BLaER1 treated with 17β-estradiol and CSF1 and Interleukin-3, amounts not matched to agents 10 nM and 100 nM (cell line): ENCODE measurements at regions not wholly inside any gene's neighbourhood (a gene's known extent, or its start where the extent isn't known, plus 50 kb on each side); places are given as distances from the start of the nearest gene placed in this dataset.

Experiments used
- H3K27ac ChIP-seq, 11 experiments: shearing (Covaris generic); formaldehyde crosslinking; 2 replicates each; pipeline ENCODE4 v1.8.1; 2022
- H3K27me3 ChIP-seq, 11 experiments: shearing (Covaris generic); formaldehyde crosslinking; 2 replicates each; pipeline ENCODE4 v1.8.1; 2022
- H3K36me3 ChIP-seq, 11 experiments: shearing (Covaris generic); formaldehyde crosslinking; 2 replicates each; pipeline ENCODE4 v1.8.1; 2022
- H3K4me1 ChIP-seq, 10 experiments: shearing (Covaris generic); formaldehyde crosslinking; 2 replicates each; pipeline ENCODE4 v1.8.1; 2022
- H3K4me2 ChIP-seq, 11 experiments: shearing (Covaris generic); formaldehyde crosslinking; 2 replicates each; pipeline ENCODE4 v1.8.1; 2022
- H3K4me3 ChIP-seq, 10 experiments: shearing (Covaris generic); formaldehyde crosslinking; 2 replicates each; pipeline ENCODE4 v1.8.1; 2022
- H3K9ac ChIP-seq, 11 experiments: shearing (Covaris generic); formaldehyde crosslinking; 2 replicates each; pipeline ENCODE4 v1.8.1; 2022
- H3K9me3 ChIP-seq, 11 experiments: shearing (Covaris generic); formaldehyde crosslinking; replicated peaks in 1 of 11; 2 replicates each; pipeline ENCODE4 v1.8.1; 2022
- H4K20me1 ChIP-seq, 11 experiments: shearing (Covaris generic); formaldehyde crosslinking; 2 replicates each; pipeline ENCODE4 v1.8.1; 2022
- Cebpa-rat ChIP-seq, 11 experiments: shearing (Covaris generic); IDR thresholded peaks; 2 replicates each; pipeline ENCODE4 v1.8.1; 2022

DNA sequence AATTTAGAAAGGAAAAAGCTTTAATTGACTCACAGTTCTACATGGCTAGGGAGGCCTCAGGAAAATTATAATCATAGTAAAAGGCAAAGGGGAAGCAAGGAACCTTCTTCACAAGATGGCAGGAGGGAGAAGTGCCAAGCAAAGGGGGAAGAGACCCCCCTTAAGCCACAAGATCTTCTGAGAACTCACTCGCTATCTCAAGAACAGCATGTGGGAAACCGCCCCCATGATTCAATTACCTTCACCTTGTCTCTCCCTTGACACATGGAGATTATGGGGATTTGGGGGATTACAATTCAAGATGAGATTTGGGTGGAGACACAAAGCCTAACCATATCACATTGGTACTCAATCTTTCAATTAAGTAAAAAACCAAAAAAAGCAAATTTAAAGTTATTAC, 1778.7 kb upstream of the MIR17HG start:
- no peak overlapping the region for H3K4me2 ChIP-seq
- H3K27ac ChIP-seq, result no peak overlapping the region
- no peaks in the 10 kb centered on the region for H3K36me3 ChIP-seq
- no peaks in the 10 kb centered on the region for H3K4me1 ChIP-seq
- H3K4me3 ChIP-seq, result no peak overlapping the region
- peaks cover 3 to 17% (median 7%) of the 10 kb centered on the region in 11 experiments; a peak in 14 of 22 replicates for H3K9me3 ChIP-seq
- TF ChIP-seq Cebpa-rat (IDR thresholded peaks at IDR 0.05), result no peak
- no peak overlapping the region for H3K9ac ChIP-seq
- no peaks in the 10 kb centered on the region for H4K20me1 ChIP-seq
- H3K27me3 ChIP-seq, result no peaks in the 10 kb centered on the region

DNA sequence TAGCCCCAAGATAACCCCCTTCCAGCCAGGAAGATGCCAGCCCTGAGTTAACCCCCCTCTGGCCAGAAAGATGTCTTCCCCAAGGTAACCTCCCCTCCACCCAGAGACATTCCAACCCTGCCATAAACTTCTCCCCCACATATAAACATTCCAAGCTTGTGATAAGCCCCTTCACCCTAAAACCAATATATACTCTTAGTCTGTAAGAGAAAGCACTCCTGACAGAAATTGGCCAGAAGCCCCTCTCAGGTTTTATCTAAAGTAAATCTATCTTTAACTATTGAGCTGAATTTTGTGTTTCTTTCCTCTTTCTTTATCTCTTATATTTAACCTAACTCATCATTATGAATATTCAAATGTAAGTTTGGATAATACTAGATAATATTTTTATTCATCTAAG, 1775.8 kb upstream of the MIR17HG start:
- H3K9ac ChIP-seq, result no peak overlapping the region
- H4K20me1 ChIP-seq, result no peaks in the 10 kb centered on the region
- no peak overlapping the region for H3K27ac ChIP-seq
- no peak overlapping the region for H3K4me2 ChIP-seq
- no peaks in the 10 kb centered on the region for H3K4me1 ChIP-seq
- TF ChIP-seq Cebpa-rat (IDR thresholded peaks at IDR 0.05), result no peak
- no peaks in the 10 kb centered on the region for H3K27me3 ChIP-seq
- H3K36me3 ChIP-seq, result no peaks in the 10 kb centered on the region
- peaks cover 3 to 17% (median 7%) of the 10 kb centered on the region in 11 experiments; a peak in 14 of 22 replicates for H3K9me3 ChIP-seq
- H3K4me3 ChIP-seq, result no peak overlapping the region

DNA sequence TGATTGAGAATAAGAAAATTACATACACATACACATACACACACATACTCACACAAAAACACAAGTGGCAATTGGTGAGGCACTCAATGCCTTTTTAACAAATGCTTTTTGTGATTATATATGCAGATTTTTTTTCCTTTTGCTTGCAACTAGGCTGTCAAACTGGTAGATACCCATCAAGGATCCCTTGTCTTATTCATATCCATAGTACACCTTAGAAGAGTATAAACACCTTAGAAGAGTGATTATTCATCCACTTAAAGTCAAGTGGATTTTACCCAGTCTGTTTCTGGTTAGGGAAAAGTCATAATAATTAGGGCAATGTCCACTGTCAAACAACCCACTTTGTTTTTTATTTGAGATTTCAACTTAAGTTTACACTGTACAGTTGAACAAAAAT, 1773.4 kb upstream of the MIR17HG start:
- Histone ChIP-seq H3K9me3 (peaks cover 3 to 17% (median 7%) of the 10 kb centered on the region in 11 experiments; a peak in 14 of 22 replicates), H3K4me1 (no peaks in the 10 kb centered on the region), H3K27me3 (no peaks in the 10 kb centered on the region), H3K4me2 (no peak overlapping the region), H3K27ac (no peak overlapping the region), H3K36me3 (no peaks in the 10 kb centered on the region), H3K9ac (no peak overlapping the region), H4K20me1 (no peaks in the 10 kb centered on the region), H3K4me3 (no peak overlapping the region)
- TF ChIP-seq Cebpa-rat (IDR thresholded peaks at IDR 0.05), result no peak

DNA sequence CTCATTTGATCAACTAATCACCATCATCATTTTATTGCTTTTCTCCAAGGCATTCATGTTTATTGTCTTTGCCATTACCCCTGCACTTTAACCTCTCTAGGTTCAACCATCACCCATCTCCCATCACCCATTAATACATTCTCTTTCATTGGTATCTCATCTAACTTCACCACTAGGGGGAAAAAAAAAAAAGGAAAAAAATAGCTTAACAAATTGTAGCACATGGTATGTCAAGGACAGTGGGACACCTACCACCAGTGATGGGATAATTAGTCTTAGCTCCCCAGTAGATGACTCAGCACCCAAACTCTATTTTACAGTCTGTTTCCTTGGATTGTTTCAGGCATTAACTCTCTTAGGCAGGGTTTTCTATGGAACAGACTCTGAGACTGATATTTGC, 1770.2 kb upstream of the MIR17HG start:
- TF ChIP-seq Cebpa-rat (IDR thresholded peaks at IDR 0.05), result no peak
- Histone ChIP-seq H3K27me3 (no peaks in the 10 kb centered on the region), H3K4me1 (no peaks in the 10 kb centered on the region), H4K20me1 (no peaks in the 10 kb centered on the region), H3K9ac (no peak overlapping the region), H3K27ac (no peak overlapping the region), H3K9me3 (peaks cover 0 to 6% (median 0%) of the 10 kb centered on the region in 11 experiments; a peak in 3 of 22 replicates), H3K36me3 (no peaks in the 10 kb centered on the region), H3K4me2 (no peak overlapping the region), H3K4me3 (no peak overlapping the region)

DNA sequence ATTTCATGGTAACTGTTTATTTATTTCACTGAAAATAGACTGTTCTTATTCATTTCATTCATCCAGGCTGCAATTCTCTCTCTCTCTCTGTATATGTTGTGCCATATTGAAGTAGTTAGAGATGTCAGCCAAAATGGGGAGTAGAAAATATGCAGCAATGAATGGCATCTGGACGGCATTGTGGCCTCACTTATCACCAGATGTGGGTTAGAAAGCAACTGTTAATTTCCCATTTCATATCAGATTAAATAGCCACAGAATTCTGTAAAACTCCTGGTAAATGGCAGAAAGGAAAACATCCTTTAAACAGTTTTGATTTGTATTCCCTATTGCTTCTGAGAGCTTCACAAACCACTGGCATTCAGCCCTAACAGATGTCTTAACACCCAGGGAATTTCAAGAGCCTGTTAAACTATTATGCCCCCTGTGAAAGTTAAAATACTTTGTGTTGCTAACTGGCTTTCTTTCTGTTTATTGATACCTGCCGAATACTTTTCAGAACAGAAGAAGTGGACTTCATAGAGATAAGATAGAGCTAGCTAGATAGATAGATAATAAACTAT, 1763.3 kb upstream of the MIR17HG start:
- TF ChIP-seq Cebpa-rat (IDR thresholded peaks at IDR 0.05), result no peak
- H3K27me3 ChIP-seq, result no peaks in the 10 kb centered on the region
- H3K4me3 ChIP-seq, result no peak overlapping the region
- no peak overlapping the region for H3K27ac ChIP-seq
- H3K4me2 ChIP-seq, result no peak overlapping the region
- H3K9me3 ChIP-seq, result no peaks in the 10 kb centered on the region
- no peak overlapping the region for H3K9ac ChIP-seq
- H3K4me1 ChIP-seq, result no peaks in the 10 kb centered on the region
- no peaks in the 10 kb centered on the region for H4K20me1 ChIP-seq
- H3K36me3 ChIP-seq, result no peaks in the 10 kb centered on the region

DNA sequence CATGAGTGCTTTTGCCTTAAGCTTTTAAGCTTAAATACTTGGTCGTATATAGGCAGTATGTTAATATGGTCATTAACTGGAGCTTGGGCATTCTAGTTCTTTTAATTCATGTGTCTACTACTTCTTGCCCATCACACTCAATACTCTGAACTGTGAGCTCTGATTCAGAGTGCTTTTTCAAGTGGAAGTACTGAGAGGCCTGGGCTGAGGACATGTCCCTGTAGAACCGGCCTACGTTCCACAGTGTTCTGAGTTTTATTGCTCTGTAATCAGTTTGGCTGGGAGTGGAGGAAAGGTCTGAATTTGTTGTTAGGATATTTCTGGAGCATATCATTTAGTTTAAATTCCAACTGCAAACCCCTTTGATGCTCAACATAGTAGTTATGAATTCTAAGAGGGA, 1744.8 kb upstream of the MIR17HG start:
- Histone ChIP-seq H3K9ac (no peak overlapping the region), H3K4me1 (no peaks in the 10 kb centered on the region; a peak in 1 of 20 replicates), H3K4me2 (no peak overlapping the region), H3K27me3 (no peaks in the 10 kb centered on the region), H3K36me3 (no peaks in the 10 kb centered on the region), H4K20me1 (no peaks in the 10 kb centered on the region), H3K4me3 (no peak overlapping the region), H3K9me3 (peaks cover 19 to 25% (median 21%) of the 10 kb centered on the region in 11 experiments), H3K27ac (no peak overlapping the region)
- TF ChIP-seq Cebpa-rat (IDR thresholded peaks at IDR 0.05), result no peak

DNA sequence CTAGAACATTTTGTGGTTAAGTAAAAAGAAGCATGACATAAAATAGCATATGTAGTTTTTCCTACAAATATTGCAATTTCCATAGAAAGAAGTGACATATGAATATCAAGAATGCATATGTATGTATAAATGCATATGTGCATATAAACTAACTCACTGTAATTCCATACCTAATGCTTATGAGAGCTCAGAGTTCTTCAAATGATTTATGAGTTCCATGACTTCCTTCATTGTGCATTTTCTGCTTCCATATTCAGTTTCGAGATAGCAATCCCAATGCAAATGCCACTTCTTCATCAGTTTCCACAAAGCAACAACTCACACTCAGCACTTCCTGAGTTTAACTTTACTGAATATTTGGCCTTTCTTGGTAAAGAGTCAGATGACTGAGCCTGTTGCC, 1744.3 kb upstream of the MIR17HG start:
- no peaks in the 10 kb centered on the region for H3K27me3 ChIP-seq
- H3K4me3 ChIP-seq, result no peak overlapping the region
- H3K9me3 ChIP-seq, result peaks cover 19 to 29% (median 21%) of the 10 kb centered on the region in 11 experiments
- no peaks in the 10 kb centered on the region for H4K20me1 ChIP-seq
- H3K4me1 ChIP-seq, result no peaks in the 10 kb centered on the region; a peak in 1 of 20 replicates
- no peak overlapping the region for H3K4me2 ChIP-seq
- no peaks in the 10 kb centered on the region for H3K36me3 ChIP-seq
- no peak overlapping the region for H3K27ac ChIP-seq
- H3K9ac ChIP-seq, result no peak overlapping the region
- TF ChIP-seq Cebpa-rat (IDR thresholded peaks at IDR 0.05), result no peak

DNA sequence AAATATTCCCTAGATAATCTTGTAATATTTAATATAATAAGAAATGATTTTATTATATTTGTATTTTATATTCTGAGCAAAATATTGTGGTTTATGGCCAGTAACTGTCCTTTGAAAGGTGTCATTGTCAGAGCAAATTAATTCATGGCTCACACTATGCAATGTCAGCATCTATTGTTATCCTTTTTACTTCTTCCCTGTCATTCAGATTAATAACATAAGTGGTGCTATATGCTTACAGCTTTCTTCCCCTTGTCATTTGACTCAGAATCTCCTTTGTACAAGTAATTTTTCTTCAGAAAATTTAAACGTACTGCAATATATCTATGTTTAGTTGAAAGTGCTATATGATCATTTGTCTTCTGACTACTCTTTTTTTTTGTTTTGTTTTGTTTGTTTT, 1738.2 kb upstream of the MIR17HG start:
- Histone ChIP-seq H3K27me3 (no peaks in the 10 kb centered on the region), H3K9ac (no peak overlapping the region), H4K20me1 (no peaks in the 10 kb centered on the region), H3K9me3 (peaks cover 19 to 29% (median 21%) of the 10 kb centered on the region in 11 experiments), H3K4me3 (no peak overlapping the region), H3K36me3 (no peaks in the 10 kb centered on the region), H3K4me1 (no peaks in the 10 kb centered on the region), H3K27ac (no peak overlapping the region), H3K4me2 (no peak overlapping the region)
- TF ChIP-seq Cebpa-rat (IDR thresholded peaks at IDR 0.05), result no peak

DNA sequence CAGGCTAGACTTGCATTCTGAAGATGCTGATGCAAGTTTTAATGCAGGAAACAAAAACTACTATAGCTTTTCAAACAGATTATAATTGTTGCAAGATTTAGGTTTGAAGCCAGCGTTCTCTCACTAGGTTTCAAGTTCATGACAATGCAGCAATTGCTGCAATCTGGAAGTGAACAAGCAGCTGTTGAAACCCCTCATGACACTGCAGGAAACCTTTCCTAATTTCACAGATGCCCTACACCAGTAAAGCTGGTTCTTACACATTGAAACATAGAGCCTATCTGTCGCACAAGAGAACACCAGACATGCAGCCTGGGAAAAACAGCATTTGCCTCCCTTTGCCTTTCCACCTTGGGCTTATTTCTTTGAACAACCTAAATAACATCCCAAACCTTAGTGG, 1737.2 kb upstream of the MIR17HG start:
- H3K4me1 ChIP-seq, result no peaks in the 10 kb centered on the region
- no peak overlapping the region for H3K27ac ChIP-seq
- H4K20me1 ChIP-seq, result no peaks in the 10 kb centered on the region
- no peaks in the 10 kb centered on the region for H3K36me3 ChIP-seq
- no peak for TF ChIP-seq Cebpa-rat (IDR thresholded peaks at IDR 0.05)
- no peak overlapping the region for H3K9ac ChIP-seq
- no peak overlapping the region for H3K4me3 ChIP-seq
- peaks cover 19 to 27% (median 21%) of the 10 kb centered on the region in 11 experiments for H3K9me3 ChIP-seq
- H3K27me3 ChIP-seq, result no peaks in the 10 kb centered on the region
- H3K4me2 ChIP-seq, result no peak overlapping the region

DNA sequence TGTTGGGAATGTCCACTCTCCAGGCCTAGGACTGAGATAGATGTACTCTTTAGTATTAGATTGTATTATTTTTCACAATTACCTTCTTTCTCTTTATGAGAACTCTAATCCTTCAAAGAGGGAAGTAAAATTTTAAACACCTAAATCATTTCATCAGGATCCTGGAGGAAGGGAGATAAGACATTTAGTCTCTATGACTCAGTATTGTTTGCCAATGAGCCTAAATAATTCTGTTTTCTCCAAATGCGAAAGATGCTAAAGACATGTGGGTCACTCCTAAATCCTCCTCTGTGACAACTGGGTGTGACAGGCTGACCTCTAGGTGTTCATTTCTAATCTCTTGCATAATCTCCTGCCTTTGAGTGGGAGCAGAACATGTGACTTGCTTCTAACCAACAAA, 1736.6 kb upstream of the MIR17HG start:
- H3K4me3 ChIP-seq, result no peak overlapping the region
- H3K4me1 ChIP-seq, result no peaks in the 10 kb centered on the region
- no peaks in the 10 kb centered on the region for H4K20me1 ChIP-seq
- no peak for TF ChIP-seq Cebpa-rat (IDR thresholded peaks at IDR 0.05)
- no peak overlapping the region for H3K4me2 ChIP-seq
- no peaks in the 10 kb centered on the region for H3K27me3 ChIP-seq
- no peak overlapping the region for H3K9ac ChIP-seq
- no peaks in the 10 kb centered on the region for H3K36me3 ChIP-seq
- peaks cover 13 to 22% (median 16%) of the 10 kb centered on the region in 11 experiments for H3K9me3 ChIP-seq
- no peak overlapping the region for H3K27ac ChIP-seq
